OCI-LY7 (cell line): ENCODE measurements at regions not wholly inside any gene's neighbourhood (a gene's known extent, or its start where the extent isn't known, plus 50 kb on each side); places are given as distances from the start of the nearest gene placed in this dataset.

Experiments
- BruUV-seq: library from RNA; stranded (reverse); fragments of 400-500 nt; replicated peaks from 2 replicates; lab custom pipeline; 2021; lab: Mats Ljungman, UMichigan
- CTCF ChIA-PET: fragments of 300-600 bp; sonication (Branson Sonifier 250); formaldehyde crosslinking; loops from one replicate; lab custom pipeline; 2022; ENCODE audit warnings: antibody characterized with exemption; ENCODE audit not compliant: unreplicated experiment; lab: Charles Lee
- POLR2A ChIA-PET: fragments of 300-600 bp; sonication (Branson Sonifier 250); formaldehyde crosslinking; loops from one replicate; lab custom pipeline; 2022; ENCODE audit warnings: antibody characterized with exemption; lab: Charles Lee
- DNase-seq: peaks from one replicate; pipeline ENCODE4 v3.0.0-alpha.2; 2015; ENCODE audit warnings: low spot score
- H2AFZ ChIP-seq: fragments of 200-600 bp; sonication (generic), shearing (Covaris generic); 2 replicates; pipeline ENCODE4 v1.6.1; 2014; ENCODE audit warnings: mild to moderate bottlenecking, antibody characterized with exemption, low read length, moderate library complexity
- H3K27ac ChIP-seq: fragments of 200-600 bp; sonication (generic); 2 replicates; pipeline ENCODE4 v1.5.1; 2014; ENCODE audit warnings: mixed run types, low read depth, mild to moderate bottlenecking, moderate library complexity, low read length, inconsistent platforms; ENCODE audit not compliant: poor library complexity, severe bottlenecking
- H3K36me3 ChIP-seq: fragments of 200-600 bp; sonication (generic); 2 replicates; pipeline ENCODE4 v1.6.1; 2014; ENCODE audit warnings: mild to moderate bottlenecking, antibody characterized with exemption, low read length, moderate library complexity, mixed read lengths; ENCODE audit not compliant: insufficient read depth
- H3K4me1 ChIP-seq: fragments of 200-600 bp; sonication (generic); 2 replicates; pipeline ENCODE4 v1.5.1; 2014; ENCODE audit warnings: mild to moderate bottlenecking, low read length; ENCODE audit not compliant: insufficient read depth, poor library complexity, severe bottlenecking
- H3K4me2 ChIP-seq: fragments of 200-600 bp; sonication (generic); 2 replicates; pipeline ENCODE4 v1.6.1; 2014; ENCODE audit warnings: mild to moderate bottlenecking, low read length
- H3K4me3 ChIP-seq: fragments of 200-600 bp; sonication (generic); 2 replicates; pipeline ENCODE4 v1.5.1; 2014; ENCODE audit warnings: mild to moderate bottlenecking, low read depth, low read length; ENCODE audit not compliant: poor library complexity, severe bottlenecking
- H3K79me2 ChIP-seq: fragments of 200-600 bp; sonication (generic); 2 replicates; pipeline ENCODE4 v1.6.1; 2016; ENCODE audit warnings: low read depth, mild to moderate bottlenecking, low read length, moderate library complexity, mixed read lengths; ENCODE audit not compliant: insufficient read depth
- H3K9me2 ChIP-seq: fragments of 200-600 bp; sonication (generic); 2 replicates; pipeline ENCODE4 v1.6.1; 2016; ENCODE audit warnings: mild to moderate bottlenecking, low read length, mixed read lengths; ENCODE audit not compliant: insufficient read depth
- H3K9me3 ChIP-seq: fragments of 200-600 bp; sonication (generic); 2 replicates; pipeline ENCODE4 v1.6.1; 2014; ENCODE audit warnings: mild to moderate bottlenecking, mixed run types, low read length, mixed read lengths
- H4K20me1 ChIP-seq: fragments of 200-600 bp; sonication (generic); 2 replicates; pipeline ENCODE4 v1.6.1; 2014; ENCODE audit warnings: mild to moderate bottlenecking, antibody characterized with exemption, low read length, moderate library complexity, mixed read lengths; ENCODE audit not compliant: insufficient read depth
- CTCF ChIP-seq: fragments of 200-600 bp; sonication (generic); conservative IDR thresholded peaks from 2 replicates; pipeline ENCODE4 v1.5.1; 2014; ENCODE audit warnings: mild to moderate bottlenecking, antibody characterized with exemption, low read length, moderate library complexity, mixed read lengths
- EZH2phosphoT487 ChIP-seq: fragments of 200-600 bp; sonication (generic); IDR thresholded peaks from 2 replicates; pipeline ENCODE4 v1.6.1; 2018; ENCODE audit warnings: low read depth, borderline replicate concordance, mild to moderate bottlenecking, mixed run types, antibody characterized with exemption, low read length, moderate library complexity, mixed read lengths
- intact Hi-C: fragments of 100-400 bp; cut with micrococcal nuclease; formaldehyde crosslinking; loops from one replicate; pipeline ENCODE4 v1.10.0; 2022; ENCODE audit not compliant: unreplicated experiment

DNA sequence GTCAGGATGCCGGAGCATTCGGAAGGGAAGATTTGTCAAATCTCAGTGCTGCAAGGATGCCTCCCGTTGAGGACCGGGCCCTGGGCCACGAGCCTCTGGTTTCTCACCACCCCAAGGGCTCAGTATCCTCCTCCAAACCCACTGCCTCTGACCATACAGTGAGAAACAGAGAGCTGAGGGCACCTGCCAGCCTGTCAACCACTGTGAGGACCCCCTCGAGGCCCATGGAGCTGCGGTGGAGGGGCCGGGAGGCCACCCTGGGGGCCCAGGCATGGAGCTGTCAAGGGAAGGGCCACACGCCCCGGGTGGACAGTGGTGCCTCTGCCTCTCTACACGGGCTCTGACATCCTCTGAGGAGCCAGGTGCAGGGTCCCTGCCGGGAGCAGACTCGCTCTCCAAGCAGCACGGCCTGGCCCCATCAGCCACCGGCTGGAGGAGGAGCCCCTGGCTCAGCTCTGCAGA lies 248.0 kb upstream of the TCERG1L start:
- CTCF ChIA-PET, result no interaction called here
- H3K79me2 ChIP-seq, result no peaks in the 10 kb centered on the region
- no peaks in the 10 kb centered on the region for H3K9me2 ChIP-seq
- no peaks in the 10 kb centered on the region for H3K9me3 ChIP-seq
- H3K4me1 ChIP-seq, result no peaks in the 10 kb centered on the region
- DNase-seq, result no peak
- TF ChIP-seq CTCF (no peak), EZH2phosphoT487 (no peak)
- no peak overlapping the region for H3K4me2 ChIP-seq
- no peak overlapping the region for H3K4me3 ChIP-seq
- POLR2A ChIA-PET, result no interaction called here
- no peak overlapping the region for H2AFZ ChIP-seq
- no TSS peak for BruUV-seq
- no peak overlapping the region for H3K27ac ChIP-seq
- intact Hi-C loops, result no loop called here
- H4K20me1 ChIP-seq, result no peaks in the 10 kb centered on the region
- no peaks in the 10 kb centered on the region for H3K36me3 ChIP-seq

- Histone ChIP-seq H3K27ac (no peak overlapping the region), H3K4me3 (no peak overlapping the region), H3K4me1 (no peaks in the 10 kb centered on the region), H3K9me2 (no peaks in the 10 kb centered on the region), H3K4me2 (no peak overlapping the region), H3K79me2 (no peaks in the 10 kb centered on the region), H4K20me1 (no peaks in the 10 kb centered on the region), H3K36me3 (no peaks in the 10 kb centered on the region), H3K9me3 (no peaks in the 10 kb centered on the region), H2AFZ (no peak overlapping the region)
- BruUV-seq, result no TSS peak
- TF ChIP-seq EZH2phosphoT487, result no peak
- intact Hi-C loops, result no loop called here
- POLR2A ChIA-PET, result interaction anchor here (0.7 kb wide), 1 partner anchor 12 kb away, joined by 3 read pairs; no protein-coding TSS in a partner anchor
- no peak for DNase-seq
- CTCF ChIA-PET, result no interaction called here
Observed at GRCh38 chr10:131560166-131560565, 248.6 kb upstream of the TCERG1L start.

- Histone ChIP-seq H3K4me3 (no peak overlapping the region), H3K9me2 (no peaks in the 10 kb centered on the region), H2AFZ (no peak overlapping the region), H3K79me2 (no peaks in the 10 kb centered on the region), H4K20me1 (no peaks in the 10 kb centered on the region), H3K9me3 (no peaks in the 10 kb centered on the region), H3K36me3 (no peaks in the 10 kb centered on the region), H3K4me1 (no peaks in the 10 kb centered on the region), H3K27ac (no peak overlapping the region), H3K4me2 (no peak overlapping the region)
- BruUV-seq, result no TSS peak
- ChIA-PET CTCF (no interaction called here), POLR2A (interaction anchor here (0.6 to 0.7 kb wide), 2 partner anchors 12 to 941 kb away, joined by 3 read pairs; no protein-coding TSS in a partner anchor)
- intact Hi-C loops, result no loop called here
- TF ChIP-seq EZH2phosphoT487, result no peak
- no peak for TF ChIP-seq CTCF
- DNase-seq, result no peak
Observed at GRCh38 chr10:131560706-131561355, 249.3 kb upstream of the TCERG1L start.
